Omental fat pad (tissue), 3 donors: ENCODE measurements at regions not wholly inside any gene's neighbourhood (a gene's known extent, or its start where the extent isn't known, plus 50 kb on each side); places are given as distances from the start of the nearest gene placed in this dataset.

Experiments used
- ATAC-seq: fragments of 150-250 bp; one replicate; pipeline ENCODE4 v1.9.1; 2016; ENCODE audit warnings: mild to moderate bottlenecking, moderate library complexity; ENCODE audit not compliant: low FRiP score
- DNase-seq: peaks from one replicate; pipeline ENCODE4 v3.0.0-alpha.2; 2019; ENCODE audit warnings: low spot score
- CTCF ChIP-seq, 3 donors: fragments of 450-650 bp; IDR thresholded peaks; one replicate each; pipeline ENCODE4 v1.5.1; 2016 to 2017; ENCODE audit warnings: antibody characterized with exemption in 3 of 3, mild to moderate bottlenecking in 3 of 3, moderate library complexity in 2 of 3

GRCh38 chr10:43983405-43983804, 334.7 kb upstream of the ZNF32 start:
- DNase-seq (no peak), ATAC-seq (no peak)
- TF ChIP-seq CTCF (IDR thresholded peaks at IDR 0.05) = no peak

GRCh38 chr10:43982250-43982649, 333.6 kb upstream of the ZNF32 start:
- ATAC-seq (no peak), DNase-seq (no peak)
- TF ChIP-seq CTCF (IDR thresholded peaks at IDR 0.05) = no peak

GRCh38 chr10:43981696-43982095, 333.0 kb upstream of the ZNF32 start:
- DNase-seq (no peak), ATAC-seq (no peak)
- no peak for TF ChIP-seq CTCF (IDR thresholded peaks at IDR 0.05)

GRCh38 chr10:43981232-43981631, 332.6 kb upstream of the ZNF32 start:
- DNase-seq (no peak), ATAC-seq (no peak)
- TF ChIP-seq CTCF (IDR thresholded peaks at IDR 0.05) = no peak

- TF ChIP-seq CTCF (IDR thresholded peaks at IDR 0.05) = no peak
- DNase-seq (no peak), ATAC-seq (no peak)
Measured at GRCh38 chr10:43980715-43981114, 332.0 kb upstream of the ZNF32 start.

- no peak for TF ChIP-seq CTCF (IDR thresholded peaks at IDR 0.05)
- DNase-seq (no peak), ATAC-seq (no peak)
Measured at GRCh38 chr10:43980313-43980712, 331.6 kb upstream of the ZNF32 start.

- TF ChIP-seq CTCF (IDR thresholded peaks at IDR 0.05) = no peak
- ATAC-seq = no peak
Measured at GRCh38 chr10:43979551-43979950, 330.9 kb upstream of the ZNF32 start.

More at GRCh38 chr10:43979551-43979950, 330.9 kb upstream of the ZNF32 start:
- DNase-seq = no peak
